Cerebellar nuclear complex (tissue), 1 donor: ENCODE measurements at regions not wholly inside any gene's neighbourhood (a gene's known extent, or its start where the extent isn't known, plus 50 kb on each side); places are given as distances from the start of the nearest gene placed in this dataset.

Source experiments
- DNase-seq, 2 experiments: peaks; one replicate each; lab custom pipeline; 2025; lab: John Stamatoyannopoulos, UW

DNA sequence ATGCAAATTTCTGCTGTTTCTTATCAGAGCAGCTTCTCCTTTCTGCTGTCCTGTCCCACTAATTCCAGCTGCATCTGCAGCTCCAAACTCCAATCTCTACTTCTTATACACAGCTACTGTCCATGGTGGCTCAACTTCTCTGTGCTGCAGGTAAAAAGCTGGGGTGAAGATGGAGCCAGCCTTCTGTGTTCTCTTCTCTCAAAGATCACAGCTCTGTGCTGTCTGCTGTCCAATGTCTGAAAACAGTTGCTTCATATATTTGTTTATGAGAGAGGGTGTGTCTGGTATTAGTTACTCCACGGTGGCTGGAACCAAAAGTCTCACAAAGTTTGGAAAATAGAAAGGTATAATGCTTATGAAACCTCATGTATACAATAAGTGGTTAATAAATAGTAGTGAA lies 445.8 kb upstream of the TBX3 start:
- DNase-seq: no peak

DNA sequence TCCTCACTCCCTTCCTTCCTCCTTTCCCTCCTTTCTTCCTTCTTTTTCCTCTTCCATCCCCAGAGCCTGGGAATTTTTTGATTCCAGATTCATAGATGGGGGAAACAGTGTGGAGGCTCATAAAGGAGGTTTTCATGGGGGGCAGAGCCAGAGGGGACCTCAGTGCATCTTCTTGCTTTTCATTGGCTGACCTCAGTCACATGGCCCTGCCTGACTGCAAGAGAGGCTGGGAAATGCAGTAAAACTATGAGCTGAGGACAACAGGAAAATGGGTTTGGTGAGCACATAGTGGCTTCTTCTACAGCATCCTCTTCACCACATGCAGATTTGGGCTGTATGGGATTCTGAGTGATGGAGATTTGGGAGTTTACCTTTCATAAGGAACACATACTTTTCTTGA lies 437.1 kb upstream of the TBX3 start:
- DNase-seq: no peak

DNA sequence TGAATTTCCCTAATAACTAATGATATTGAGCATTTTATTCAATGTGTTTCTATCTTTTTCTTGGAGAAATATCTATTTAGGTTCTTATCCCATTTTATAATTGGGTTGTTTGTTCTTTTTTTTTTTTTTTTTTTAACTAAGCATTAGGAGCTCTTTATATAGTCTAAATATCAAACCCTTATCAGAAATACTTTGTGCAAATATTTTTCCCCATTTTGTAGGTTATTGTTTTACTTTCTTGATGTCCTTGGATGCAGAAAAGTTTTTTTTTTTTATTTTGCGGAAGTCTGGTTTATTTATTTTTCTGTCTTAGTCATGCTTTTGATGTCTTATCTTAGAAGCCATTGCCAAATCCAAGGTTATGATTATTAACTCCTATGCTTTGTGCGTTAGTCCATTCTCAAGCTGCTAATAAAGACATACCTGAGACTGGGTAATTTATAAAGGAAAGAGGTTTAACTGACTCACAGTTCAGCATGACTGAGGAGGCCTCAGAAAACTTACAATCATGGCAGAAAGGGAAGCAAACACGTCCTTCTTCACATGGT lies 434.3 kb upstream of the TBX3 start:
- DNase-seq: no peak

DNA sequence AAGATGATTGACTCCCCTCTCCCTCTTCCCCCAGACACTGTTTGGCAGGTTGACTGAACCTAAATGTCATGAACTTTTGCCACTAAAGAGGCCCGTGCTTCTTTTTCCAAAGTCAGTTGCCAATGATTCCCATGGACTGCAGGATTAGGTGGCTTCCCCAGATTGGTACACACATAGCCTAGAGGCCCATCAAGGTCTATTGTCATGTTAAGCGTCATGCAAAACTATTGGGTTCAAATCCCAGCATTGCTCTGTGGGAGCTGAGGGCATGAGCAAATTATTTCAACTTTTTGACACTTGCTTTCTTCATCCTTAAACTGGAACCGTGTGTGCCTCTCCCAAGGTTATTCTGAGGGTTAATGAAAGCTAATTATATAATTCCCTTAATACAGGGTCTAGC lies 430.2 kb upstream of the TBX3 start:
- DNase-seq: no peak

DNA sequence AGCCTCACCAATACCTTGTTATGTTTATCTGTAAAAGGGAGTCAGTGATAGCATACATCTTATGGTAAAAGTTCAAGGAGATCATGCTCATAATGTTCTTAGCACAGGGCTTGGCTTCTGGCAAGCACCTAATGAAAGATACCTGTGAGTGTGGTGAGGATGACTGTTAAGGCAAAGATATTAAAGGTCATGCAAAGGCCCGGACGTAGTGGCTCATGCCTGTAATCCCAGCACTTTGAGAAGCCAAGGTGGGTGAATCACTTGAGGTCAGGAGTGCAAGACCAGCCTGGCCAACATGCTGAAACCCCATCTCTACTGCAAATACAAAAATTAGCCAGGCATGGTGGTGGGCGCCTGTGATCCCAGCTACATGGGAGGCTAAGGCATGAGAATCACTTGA lies 425.9 kb upstream of the TBX3 start:
- DNase-seq: no peak

DNA sequence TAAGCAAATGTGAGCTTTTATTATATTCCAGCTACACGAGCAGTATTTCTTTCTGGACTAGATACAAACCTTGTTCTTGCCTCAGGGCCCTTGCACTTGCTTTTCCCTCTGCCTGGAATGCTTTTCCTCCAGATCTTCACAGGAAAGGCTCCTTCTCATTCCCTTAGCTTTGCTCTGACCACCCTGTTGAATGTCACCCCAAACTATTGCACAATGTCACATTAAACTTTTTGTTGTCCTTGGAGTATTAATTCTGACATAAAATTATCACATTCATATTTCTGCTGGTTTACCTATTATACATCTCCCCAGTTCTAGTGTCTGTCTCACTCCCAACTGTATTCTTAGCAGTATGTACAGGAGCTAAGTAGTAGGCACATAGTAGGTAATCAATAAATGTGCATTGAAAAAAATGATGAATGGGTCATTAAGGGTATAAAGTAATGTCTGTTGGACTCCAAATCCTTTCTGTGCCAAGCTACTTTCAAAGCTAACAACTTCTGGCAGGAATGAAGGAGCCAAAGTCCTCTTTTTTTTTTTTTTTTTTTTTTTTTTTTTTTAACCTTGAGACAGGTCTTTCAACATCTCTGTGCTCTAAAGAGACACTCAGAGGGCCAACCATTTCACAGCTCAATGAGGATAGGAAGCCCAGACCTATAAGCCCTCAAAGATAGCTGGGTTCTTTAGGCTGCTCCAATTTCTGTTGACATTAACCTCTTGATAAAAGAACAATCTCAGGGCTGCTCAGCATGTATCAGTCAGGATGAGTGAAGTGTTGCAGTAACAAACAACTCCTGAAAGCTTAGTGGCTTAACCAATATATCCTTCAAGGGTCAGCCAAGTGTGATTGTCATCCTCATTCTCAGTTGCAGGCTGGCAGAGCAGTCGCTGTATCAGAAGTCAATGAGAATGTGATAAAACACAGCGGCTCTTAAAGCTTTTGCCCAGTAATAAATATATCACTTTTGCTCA lies 424.4 kb upstream of the TBX3 start:
- no peak for DNase-seq

DNA sequence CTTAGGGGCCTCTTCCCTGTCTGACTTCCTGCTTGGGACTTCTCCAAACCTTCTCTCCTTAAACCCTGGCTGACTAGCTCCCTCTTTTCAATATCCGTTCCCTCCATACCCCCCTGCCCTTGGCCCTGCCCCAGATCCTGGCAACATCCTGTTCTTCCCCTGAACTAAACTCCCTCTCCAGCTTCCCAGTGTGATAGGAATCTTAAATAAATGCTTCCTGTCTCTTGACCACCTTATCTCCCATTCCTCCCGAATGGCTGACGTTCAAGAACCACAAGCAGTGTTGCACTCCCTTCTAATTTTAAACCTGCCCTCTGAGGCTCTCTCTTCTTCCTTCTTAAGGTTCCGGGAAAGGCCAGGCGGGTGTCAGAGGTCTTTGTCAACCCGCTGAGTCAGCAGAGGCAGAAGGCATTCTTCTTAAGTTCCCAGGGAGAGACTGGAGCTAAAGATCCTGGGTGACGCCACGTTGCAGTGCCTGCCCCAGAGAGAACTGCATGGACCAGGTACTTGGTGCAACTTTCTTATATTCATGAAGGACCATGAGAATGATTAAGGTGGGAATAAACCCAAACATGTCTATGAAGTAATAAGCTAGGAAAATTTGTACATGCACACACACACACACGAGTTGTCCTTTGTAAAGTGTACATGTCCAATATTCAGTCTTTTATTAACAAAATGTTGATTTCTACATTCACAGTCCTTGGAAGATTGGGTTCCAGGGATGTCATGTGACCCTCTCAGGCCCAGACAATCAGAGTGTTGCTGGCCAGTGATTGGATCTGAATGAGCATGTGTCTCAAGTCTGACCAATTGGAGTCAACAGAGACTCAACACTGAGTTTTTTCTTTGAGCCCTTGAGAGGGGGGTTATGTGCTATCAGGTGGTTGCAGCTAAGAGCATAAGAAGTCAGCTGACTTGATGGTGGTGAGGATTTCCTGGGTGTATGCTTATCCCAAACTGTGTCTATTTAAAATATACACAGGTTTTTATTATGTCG lies 420.2 kb upstream of the TBX3 start:
- no peak for DNase-seq

DNA sequence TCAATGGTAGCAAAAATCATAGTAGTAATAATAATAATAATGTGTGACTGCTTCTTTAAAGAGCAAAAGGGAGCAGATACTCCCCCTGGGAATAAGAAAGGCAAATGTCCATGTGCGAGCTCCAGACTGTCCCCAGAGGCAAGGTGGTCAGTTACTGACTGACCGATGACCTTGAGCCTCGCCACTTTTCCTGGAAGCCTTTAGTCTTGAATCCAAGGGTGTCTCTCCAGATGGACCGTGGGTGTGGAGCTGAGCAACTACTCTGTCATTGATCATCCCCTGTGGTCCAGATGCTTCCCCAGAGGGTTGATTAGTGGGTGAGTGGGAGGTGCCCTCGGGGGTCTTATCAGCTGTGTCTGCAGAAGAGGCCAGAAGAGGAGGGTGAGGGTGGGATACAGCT lies 418.5 kb upstream of the TBX3 start:
- DNase-seq: no peak

DNA sequence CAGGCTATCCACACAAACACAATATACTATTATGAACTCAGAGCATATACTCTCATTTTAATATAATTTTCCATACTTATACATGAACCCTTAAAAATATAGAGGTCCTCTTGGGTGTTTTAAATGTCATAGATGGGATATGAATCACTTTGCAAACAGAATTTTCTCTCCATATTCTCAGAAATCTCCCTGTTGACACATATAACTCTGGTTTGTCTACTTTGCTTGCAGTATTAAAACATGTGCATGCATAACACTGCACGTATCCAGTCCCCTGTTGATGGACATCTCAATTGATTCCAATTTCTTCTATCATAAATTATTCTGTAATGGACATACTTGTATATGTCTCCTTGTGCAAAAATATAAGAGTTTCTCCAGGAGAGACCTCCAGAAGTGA lies 417.5 kb upstream of the TBX3 start:
- no peak for DNase-seq

DNA sequence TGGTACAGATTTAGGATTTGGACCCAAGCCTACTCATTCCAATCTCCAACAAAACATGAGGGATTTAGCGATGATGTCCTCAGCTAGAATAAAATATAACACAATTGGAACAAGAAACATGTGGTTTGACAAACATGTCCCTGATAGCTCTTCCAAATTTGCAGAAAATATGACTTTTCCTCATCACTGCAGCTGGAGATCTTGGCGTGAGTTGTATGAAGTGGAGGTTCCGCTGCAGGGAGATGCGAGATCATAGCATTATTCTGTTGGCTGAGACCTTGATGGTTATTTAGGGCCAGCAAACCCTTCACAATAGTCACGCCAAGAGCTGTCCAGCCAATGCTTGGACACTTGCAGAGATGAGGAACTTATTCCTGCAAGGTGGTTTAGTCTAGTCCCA lies 413.4 kb upstream of the TBX3 start:
- DNase-seq: no peak

DNA sequence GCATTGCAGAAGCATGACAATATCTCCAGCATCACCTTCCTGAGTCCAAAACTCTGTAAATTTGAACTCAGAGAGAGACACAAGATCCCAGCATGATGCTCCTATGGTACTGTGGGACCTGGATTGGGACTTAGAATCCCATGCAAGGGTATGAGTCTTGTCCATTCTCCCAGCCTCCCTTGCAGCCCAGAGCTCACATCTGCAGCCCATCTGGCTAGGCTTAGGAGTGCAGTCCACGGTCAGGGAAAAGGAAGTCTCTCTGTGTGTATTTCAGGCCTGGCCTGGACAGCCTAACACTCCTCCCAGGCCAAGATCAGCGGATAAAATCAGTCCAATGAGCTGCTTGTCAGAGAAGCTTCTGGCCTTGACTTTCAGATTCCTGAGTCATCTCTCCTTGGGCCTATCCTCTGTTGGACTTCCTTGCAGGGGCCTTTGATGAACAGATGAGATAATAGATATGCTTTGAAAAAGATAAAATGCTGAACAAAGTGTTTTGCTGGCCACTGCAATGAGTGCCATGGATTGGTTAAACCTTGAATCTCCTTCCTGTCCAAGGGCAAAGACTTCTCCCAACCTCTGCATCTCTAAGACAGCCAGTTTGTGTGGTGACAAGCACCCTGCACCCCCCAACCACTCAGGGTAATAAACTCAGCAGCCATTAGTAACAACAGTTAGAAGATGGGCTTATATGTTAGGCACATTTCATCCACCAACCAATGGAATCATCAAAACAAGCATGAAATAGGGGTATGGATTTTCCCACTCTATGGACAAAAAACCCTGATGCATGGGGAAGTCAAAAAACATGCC lies 412.8 kb upstream of the TBX3 start:
- DNase-seq: no peak

DNA sequence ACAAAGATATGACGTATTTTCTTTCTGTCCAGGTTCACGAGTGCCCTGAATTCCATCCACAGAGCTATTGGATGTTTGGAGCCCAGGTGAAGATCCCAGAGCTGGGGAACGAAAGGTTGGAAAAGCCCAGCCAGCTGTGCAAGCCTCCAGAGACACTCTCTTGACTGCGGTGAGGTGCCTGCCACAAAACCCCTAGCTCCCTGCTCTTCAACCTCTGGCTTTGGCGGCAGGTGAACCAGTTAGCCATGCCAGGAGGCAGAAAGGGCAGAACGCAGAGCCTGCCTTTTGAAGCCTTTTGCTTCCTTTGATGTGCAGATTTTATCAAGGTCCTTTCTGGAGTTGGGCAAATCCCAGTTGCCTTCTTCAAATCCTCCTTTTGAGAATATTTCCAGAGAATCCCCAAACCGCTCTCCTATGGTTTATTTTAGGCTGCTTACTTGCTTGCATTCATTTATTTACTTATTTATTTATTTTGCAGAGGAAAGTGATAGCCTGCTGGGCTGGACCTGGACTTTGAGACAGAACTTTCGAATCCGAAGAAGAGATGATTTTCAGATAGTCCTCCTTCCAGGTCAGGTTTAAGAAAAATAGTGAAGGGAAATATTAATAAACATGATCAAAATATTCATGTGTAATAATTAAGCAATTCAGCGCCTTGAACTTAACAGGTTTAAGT lies 411.2 kb upstream of the TBX3 start:
- no peak for DNase-seq

DNA sequence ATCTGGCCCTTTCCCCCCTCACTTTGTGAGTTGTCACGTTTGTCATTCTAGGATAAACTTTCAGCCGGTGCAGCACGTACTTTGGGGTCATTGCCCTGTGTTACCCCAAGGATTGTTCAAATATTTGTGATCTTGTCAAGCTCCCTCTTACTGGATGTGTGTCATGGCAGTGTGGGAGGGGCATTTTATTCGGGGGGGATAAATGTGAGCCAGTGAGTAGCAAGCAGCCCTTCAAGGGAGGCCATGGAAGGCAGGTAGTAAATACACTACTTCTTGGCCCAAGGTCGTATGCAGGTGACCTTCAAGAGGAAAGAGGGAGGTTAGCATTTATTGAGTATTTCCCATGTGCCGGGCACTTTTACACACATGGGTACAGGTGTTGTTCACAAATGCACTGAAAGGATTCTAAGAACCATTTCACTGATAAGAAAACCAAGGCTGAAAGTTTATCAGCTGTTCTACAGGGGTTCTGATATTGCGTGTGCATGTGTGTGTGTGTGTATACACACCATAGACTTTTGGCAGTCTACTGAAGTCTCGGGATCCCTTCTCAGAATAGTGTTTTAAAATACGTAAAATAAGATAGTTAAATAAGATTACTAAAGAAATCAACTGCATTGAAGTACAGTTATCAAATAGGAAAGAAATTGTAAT lies 410.3 kb upstream of the TBX3 start:
- no peak for DNase-seq

DNA sequence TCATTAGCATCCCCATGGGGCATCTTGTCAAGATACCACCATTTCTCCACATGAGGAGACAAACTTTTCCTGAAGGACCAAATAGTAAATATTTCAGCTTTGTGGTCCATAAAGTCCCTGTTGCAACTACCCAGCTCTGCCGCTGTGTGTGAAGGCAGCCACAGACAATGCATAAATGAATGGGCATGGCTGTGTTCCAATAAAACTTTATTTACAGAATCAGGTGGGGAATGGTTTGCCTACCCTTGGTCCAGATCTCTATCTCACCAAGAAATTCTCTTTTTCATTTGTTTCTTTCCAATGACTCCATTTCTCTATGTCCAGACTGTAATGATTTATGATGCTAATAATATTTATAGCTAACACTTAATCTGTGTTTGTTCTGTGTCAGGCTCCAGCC lies 409.3 kb upstream of the TBX3 start:
- DNase-seq: no peak

DNA sequence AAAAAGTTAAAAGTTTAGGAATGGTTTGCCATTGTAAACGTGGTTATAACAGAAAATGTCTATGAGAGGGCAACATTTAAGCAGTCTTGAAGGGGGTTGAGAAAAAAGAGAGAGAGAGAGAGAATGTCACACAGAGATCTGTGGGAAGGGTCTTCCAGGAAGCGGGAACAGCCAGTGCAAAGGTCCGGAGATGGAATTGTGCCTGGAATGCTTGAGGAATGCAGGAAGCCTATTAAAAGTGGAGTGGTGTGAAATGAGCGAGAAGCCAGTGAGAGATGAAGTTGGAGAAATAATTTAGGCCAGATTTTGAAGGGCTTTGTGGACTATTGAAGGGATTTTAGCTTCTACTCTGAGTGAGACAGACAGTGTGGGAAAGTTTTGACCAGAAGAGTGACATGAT lies 406.8 kb upstream of the TBX3 start:
- no peak for DNase-seq

DNA sequence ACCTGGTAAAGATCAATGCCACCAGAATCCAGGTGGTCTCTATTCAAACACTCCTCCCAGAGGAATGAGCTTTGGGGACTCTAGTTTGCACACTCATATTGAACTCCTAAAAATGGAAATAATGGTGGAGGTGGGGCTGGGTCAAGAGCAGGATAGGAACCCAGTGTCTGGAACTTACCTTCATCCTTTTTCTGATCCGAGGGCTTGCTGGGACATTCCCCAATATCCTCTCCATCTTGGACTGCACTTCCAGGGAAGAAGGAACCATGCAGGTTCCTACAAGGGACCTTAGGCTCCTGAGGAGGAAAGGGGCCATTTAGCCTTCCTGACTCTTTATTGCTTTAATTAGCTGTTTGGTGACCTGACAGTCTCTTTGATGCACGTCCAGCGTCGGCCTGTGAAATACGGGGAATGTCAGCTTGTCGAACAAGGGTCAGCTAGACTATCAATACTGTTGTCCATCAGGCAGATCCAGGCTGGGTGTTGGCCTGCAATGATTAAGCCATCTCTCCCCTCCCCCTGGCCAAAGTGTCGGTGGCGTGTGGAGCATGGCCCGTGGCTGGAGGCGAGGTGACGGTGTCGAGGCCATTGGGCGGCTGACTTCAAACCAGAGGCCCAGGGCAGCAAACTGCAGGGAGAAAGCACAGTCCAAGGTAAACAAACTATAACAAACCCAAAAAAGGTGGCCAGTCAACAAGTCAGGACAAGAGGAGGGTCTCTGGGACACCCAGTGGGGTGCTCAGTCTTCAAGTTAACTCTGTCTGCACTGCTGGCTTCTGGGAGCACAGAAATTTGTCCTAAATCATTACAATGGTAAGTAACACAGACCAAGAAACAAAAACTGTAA lies 405.2 kb upstream of the TBX3 start:
- DNase-seq: no peak

DNA sequence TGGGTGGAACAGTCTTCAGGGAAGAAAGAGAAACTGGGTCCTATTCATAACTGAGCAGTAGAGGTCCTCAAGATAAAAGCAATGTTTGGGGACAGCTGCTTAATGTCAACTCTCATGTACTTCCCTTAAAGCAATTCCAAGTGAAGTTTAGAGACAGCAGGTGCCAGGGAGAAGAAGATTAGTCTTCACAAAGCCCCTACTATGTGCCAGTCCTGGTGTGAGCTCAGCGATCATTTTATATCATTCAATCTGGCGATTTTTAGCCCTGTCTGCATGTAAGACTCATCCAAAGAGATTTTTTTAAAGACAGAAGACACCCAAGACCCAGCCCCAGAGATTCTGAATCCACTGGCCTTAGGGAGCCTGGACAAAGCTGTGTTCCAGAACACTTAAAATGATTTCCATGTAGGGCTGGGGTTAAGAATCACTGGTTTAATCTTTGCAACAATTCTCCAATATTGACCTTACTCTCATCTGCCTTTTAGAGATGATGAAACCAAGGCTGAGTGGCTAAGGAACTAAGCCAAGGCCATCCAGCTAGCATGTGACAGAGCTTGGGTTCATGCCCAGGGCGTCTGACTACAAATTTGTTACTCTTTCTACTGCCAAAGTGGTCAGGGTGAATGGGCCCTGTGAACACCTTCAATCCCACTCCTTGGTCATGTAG lies 404.5 kb upstream of the TBX3 start:
- DNase-seq: no peak

DNA sequence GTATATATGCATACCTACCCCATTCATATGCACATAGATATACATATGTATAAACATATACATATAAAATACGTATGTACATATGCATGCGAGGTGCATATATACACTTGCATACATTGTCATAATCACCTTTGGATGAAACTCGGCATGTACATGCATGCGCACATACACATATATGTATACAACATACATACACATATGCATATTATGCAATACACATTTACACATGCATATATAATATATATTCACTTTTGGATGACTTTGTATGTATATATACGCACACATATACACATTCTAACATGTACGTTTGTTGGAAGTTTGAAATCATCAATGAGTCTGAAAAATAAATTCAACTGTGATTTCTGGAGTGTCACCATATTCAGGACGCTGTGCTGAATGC lies 401.6 kb upstream of the TBX3 start:
- no peak for DNase-seq

DNA sequence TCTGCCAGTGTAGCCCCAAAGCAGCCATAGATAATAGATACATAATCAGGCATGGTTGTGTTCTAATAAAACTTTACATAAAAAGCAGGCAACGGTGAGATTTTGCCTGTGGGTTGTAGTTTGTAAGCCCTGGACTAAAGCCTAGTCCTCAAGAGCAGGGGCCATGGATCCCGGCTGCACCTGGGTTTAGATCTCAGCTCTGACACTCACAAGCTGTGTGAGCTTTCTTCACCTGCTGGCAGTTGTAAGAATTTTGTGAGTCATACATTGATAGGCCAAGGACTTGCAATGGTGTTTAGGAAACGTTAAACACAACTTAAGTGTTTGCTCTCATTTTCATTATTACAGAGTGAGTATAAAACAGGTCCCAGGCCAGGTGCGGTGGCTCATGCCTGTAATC lies 395.8 kb upstream of the TBX3 start:
- DNase-seq: no peak
